ENCODE measurements at regions not wholly inside any gene's neighbourhood (a gene's known extent, or its start where the extent isn't known, plus 50 kb on each side); places are given as distances from the start of the nearest gene placed in this dataset.

DNA sequence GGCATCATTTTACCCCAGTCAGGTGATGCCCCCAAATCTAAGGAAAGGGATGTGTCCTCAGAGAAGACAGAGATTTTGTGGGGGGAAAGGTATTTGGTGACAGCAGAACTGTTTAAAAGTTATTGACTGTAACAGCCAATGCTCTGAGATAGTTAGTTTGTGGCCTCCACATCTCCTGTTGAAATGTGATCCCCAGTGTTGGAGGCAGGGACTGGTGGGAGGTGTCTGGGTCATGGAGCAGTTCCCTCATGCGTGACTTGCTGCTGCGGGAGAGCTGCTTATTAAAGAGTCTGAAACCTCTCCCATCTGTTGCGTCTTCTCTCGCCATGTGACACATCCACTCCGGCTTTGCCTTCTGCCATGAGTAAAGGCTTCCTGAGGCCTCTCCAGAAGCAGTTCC is 282.8 kb upstream of the FOXQ1 start:
- DNase-seq (ENCODE audit: low read depth), result no peak

- no peak for DNase-seq (ENCODE audit: low read depth)
Observed at GRCh38 chr6:1028723-1029122, 283.2 kb upstream of the FOXQ1 start.

- DNase-seq (ENCODE audit: low read depth), result no peak
Observed at GRCh38 chr6:1027795-1028569, 283.9 kb upstream of the FOXQ1 start.

GRCh38 chr6:1027109-1027794 is 284.6 kb upstream of the FOXQ1 start:
- no peak for DNase-seq (ENCODE audit: low read depth)

GRCh38 chr6:1025821-1026220 is 286.1 kb upstream of the FOXQ1 start:
- no peak for DNase-seq (ENCODE audit: low read depth)

- DNase-seq (ENCODE audit: low read depth), result no peak
Observed at GRCh38 chr6:1024587-1024986, 287.3 kb upstream of the FOXQ1 start.

- DNase-seq (ENCODE audit: low read depth), result no peak
Observed at GRCh38 chr6:1024161-1024560, 287.7 kb upstream of the FOXQ1 start.

DNA sequence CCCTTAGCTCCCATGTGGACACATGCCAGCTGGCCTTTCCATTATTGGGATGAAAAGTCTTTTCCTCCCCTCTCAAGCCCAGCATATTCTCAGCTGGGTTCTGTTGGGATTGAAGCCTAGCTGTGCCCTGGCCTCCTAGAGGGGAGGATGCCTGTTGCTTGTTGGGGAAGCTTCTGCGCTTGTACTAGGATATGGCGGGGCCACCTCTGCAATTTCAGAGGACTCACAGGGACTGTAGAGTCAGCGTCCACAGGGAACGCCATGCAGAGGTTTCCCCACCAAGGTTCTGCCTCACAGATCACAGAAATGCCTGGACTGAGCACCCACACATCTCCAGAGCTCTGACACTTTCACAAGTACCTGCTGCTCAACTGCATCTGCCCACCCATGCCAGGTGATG is 288.7 kb upstream of the FOXQ1 start:
- no peak for DNase-seq (ENCODE audit: low read depth)

GRCh38 chr6:1022719-1023118 is 289.2 kb upstream of the FOXQ1 start:
- DNase-seq (ENCODE audit: low read depth), result no peak

DNA sequence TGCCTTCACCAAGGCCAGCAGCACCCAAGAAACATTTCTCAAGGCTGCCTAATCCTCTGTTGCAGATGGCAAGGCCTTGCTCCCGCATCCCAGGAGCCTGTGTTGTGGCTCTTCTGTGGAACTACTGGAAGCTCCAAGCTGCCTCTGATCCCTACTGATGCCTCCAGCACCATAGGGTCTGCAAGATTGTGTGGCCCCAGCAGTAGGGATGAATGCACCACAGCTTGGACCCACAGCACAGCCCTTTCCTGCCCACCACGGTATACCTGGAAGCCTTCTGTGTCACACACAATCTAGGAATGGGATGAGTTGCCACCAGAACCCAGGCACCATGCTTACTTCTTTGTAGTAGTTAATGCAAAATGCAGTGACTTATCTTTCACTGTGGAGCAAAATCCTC is 291.1 kb upstream of the FOXQ1 start:
- no peak for DNase-seq (ENCODE audit: low read depth)

DNA sequence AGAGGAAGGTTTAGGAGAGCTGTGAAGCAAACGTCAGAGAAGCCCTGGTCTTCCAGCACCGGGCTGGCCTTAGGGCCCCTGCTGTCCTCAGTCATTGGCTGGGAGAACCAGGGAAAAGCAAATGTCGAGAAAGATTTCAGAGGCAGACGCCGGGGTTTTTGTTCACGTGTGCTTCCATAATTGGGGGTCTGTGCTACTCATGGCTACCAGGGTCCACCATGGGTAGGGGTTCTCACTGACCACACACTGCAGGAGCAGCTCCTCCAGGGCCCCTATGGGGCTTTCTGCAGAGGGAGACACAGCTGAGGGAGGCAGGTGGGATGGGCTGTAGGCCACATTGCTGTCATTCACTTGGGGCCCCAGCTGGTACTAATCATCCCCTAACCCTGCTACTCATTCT is 291.8 kb upstream of the FOXQ1 start:
- DNase-seq (ENCODE audit: low read depth), result no peak

- DNase-seq (ENCODE audit: low read depth), result no peak
Observed at GRCh38 chr6:1018041-1018440, 293.9 kb upstream of the FOXQ1 start.

DNA sequence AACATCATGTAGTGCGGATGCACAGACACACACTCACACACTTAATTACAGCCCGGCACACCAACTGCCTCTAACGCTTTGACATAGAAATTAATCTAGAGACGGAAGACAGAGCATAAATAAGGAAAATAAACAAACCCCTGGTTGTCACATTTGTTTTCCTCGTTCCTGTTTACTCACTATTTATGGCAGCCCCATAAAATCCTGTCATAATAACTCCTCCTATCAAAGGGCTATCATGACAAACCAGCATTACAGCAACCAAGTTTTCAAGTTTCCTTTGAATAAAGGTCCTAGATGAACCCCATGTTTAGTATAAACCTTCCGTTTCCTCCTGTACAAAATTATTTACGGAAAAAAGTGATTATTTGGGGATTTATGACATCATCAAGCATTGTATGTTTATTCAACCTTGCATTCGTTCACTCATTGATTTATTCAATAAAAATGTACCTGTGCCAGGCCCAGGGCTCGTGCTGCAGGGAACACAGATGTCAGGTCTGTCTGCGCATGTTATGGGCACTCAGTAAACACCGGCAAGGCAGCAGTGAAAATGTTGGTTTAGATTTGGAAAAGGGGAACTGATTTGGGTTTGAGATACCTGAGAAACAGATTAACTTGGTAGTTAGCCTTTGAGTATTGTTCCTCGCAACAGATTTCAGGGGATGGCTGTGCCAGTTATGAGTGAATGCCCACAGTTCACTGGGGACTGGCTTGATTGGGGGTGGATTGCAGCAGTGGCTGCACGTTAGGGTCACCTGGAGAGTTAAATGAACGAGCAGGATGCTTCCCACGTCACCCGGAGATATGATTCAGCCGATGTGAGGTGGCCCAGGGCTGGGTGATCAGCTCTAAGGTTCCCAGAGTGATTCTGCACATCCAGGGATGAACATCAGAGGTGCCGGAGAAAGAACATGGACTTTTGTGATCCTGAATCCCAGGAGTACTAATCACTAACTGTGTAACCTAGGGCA is 295.3 kb upstream of the FOXQ1 start:
- no peak for DNase-seq (ENCODE audit: low read depth)

GRCh38 chr6:1015825-1016224 is 296.1 kb upstream of the FOXQ1 start:
- no peak for DNase-seq (ENCODE audit: low read depth)

- no peak for DNase-seq (ENCODE audit: low read depth)
Observed at GRCh38 chr6:1014431-1014807, 297.5 kb upstream of the FOXQ1 start.

- no peak for DNase-seq (ENCODE audit: low read depth)
Observed at GRCh38 chr6:1013656-1014430, 298.1 kb upstream of the FOXQ1 start.

- no peak for DNase-seq (ENCODE audit: low read depth)
Observed at GRCh38 chr6:1009103-1009502, 302.8 kb upstream of the FOXQ1 start.

DNA sequence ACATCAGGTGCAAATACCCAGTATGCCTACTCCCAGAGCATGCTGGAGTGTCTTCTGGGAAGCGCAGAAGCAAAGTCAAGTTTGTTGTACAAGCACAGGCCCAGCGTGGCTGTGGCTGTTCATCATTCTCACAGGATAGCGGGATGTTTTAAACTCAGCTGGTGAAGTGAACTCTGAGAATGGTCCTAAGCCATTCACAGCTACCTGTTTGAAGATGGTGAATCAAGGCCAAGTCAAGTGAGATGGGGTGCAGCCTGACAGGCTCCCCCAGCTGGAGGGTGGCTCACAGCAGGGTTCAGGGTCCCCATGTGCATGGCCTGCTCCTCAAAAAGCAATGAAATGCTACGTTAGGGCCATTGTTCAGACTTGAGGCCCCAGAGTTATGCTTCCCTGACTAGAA is 304.7 kb upstream of the FOXQ1 start:
- DNase-seq (ENCODE audit: low read depth), result no peak

- DNase-seq (ENCODE audit: low read depth), result no peak
Observed at GRCh38 chr6:1004885-1005630, 306.8 kb upstream of the FOXQ1 start.

GRCh38 chr6:1003394-1004160 is 308.3 kb upstream of the FOXQ1 start:
- DNase-seq (ENCODE audit: low read depth), result no peak

Data from activated T-cell treated with anti-CD3 and anti-CD28 coated beads for 24 hours (primary cell).